ENCODE measurements at regions not wholly inside any gene's neighbourhood (a gene's known extent, or its start where the extent isn't known, plus 50 kb on each side); places are given as distances from the start of the nearest gene placed in this dataset.

DNA sequence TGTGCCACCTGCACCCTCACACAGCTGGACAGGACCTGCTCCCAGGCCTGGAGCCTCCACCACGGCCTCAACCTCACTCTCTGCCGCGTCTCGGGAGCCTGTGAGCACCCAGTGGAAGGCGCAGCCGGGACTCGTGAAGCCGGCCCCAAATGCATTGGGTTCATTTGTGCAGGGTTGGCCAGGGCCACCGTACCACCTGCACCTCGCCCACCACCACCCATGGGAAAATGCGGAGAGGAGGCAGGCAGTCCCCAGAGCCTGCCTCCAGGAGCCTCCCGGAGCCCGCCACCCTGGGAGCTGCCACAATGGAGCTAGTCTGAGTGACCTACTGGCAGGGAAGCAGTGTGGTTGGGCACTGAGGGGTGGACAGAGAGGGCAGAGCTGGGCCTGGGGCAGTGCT is 62.5 kb upstream of the HRH1 start:
- Histone ChIP-seq H3K4me1 (ENCODE audit: control insufficient read depth, insufficient read depth, low read length) (0 out of 2 replicates have a peak, but pooled peaks cover 2% of the 10 kb centered on the region), H3K9me3 (ENCODE audit: control insufficient read depth, insufficient read depth, low read depth, low read length) (no peaks in the 10 kb centered on the region), H3K36me3 (ENCODE audit: control insufficient read depth in 2 of 2, insufficient read depth in 1 of 2, low read length in 2 of 2) (no peaks in the 10 kb centered on the region), H3K27ac (ENCODE audit: extremely low read depth, low read depth, low read length) (no peak overlapping the region), H3K4me3 (ENCODE audit: low read depth, low read length) (no peak overlapping the region)
- TF ChIP-seq ZNF560 (tag by site-specific recombination; IDR thresholded peaks at IDR 0.05; ENCODE audit: borderline replicate concordance) (no peak), YY2 (tag by site-specific recombination; IDR thresholded peaks at IDR 0.05) (no peak), ZNF658 (tag by site-specific recombination; IDR thresholded peaks at IDR 0.05) (no peak), ZNF777 (tag by site-specific recombination; IDR thresholded peaks at IDR 0.05; ENCODE audit: borderline replicate concordance) (no peak), KLF9 (tag by site-specific recombination; IDR thresholded peaks at IDR 0.05; ENCODE audit: low read depth) (no peak), MEIS1 (CRISPR knock-in tag; IDR thresholded peaks at IDR 0.05; ENCODE audit: borderline replicate concordance) (no peak), ZNF544 (tag by site-specific recombination; IDR thresholded peaks at IDR 0.05) (no peak), ZNF354C (tag by site-specific recombination; IDR thresholded peaks at IDR 0.05; ENCODE audit: borderline replicate concordance, low read depth) (no peak), BCL11A (tag by site-specific recombination; IDR thresholded peaks at IDR 0.05; ENCODE audit: low read depth) (no peak), ZNF302 (tag by site-specific recombination; IDR thresholded peaks at IDR 0.05; ENCODE audit: low read depth) (no peak), ZNF558 (tag by site-specific recombination; IDR thresholded peaks at IDR 0.05) (no peak), MYNN (tag by site-specific recombination; IDR thresholded peaks at IDR 0.05; ENCODE audit: borderline replicate concordance) (no peak), ZBTB48 (tag by site-specific recombination; IDR thresholded peaks at IDR 0.05) (no peak), ZNF571 (tag by site-specific recombination; IDR thresholded peaks at IDR 0.05) (no peak), ZNF391 (tag by site-specific recombination; IDR thresholded peaks at IDR 0.05; ENCODE audit: borderline replicate concordance, low read depth) (no peak), ZNF202 (tag by site-specific recombination; IDR thresholded peaks at IDR 0.05; ENCODE audit: borderline replicate concordance) (no peak), ZNF10 (tag by site-specific recombination; IDR thresholded peaks at IDR 0.05) (no peak)
- TF ChIP-seq, protein P1, sequence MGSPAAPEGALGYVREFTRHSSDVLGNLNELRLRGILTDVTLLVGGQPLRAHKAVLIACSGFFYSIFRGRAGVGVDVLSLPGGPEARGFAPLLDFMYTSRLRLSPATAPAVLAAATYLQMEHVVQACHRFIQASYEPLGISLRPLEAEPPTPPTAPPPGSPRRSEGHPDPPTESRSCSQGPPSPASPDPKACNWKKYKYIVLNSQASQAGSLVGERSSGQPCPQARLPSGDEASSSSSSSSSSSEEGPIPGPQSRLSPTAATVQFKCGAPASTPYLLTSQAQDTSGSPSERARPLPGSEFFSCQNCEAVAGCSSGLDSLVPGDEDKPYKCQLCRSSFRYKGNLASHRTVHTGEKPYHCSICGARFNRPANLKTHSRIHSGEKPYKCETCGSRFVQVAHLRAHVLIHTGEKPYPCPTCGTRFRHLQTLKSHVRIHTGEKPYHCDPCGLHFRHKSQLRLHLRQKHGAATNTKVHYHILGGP (tag by site-specific recombination; IDR thresholded peaks at IDR 0.05), result no peak
- TF ChIP-seq, protein P2, sequence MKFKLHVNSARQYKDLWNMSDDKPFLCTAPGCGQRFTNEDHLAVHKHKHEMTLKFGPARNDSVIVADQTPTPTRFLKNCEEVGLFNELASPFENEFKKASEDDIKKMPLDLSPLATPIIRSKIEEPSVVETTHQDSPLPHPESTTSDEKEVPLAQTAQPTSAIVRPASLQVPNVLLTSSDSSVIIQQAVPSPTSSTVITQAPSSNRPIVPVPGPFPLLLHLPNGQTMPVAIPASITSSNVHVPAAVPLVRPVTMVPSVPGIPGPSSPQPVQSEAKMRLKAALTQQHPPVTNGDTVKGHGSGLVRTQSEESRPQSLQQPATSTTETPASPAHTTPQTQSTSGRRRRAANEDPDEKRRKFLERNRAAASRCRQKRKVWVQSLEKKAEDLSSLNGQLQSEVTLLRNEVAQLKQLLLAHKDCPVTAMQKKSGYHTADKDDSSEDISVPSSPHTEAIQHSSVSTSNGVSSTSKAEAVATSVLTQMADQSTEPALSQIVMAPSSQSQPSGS (tag by site-specific recombination; IDR thresholded peaks at IDR 0.05; ENCODE audit: low read depth), result no peak
- TF ChIP-seq, protein P3, sequence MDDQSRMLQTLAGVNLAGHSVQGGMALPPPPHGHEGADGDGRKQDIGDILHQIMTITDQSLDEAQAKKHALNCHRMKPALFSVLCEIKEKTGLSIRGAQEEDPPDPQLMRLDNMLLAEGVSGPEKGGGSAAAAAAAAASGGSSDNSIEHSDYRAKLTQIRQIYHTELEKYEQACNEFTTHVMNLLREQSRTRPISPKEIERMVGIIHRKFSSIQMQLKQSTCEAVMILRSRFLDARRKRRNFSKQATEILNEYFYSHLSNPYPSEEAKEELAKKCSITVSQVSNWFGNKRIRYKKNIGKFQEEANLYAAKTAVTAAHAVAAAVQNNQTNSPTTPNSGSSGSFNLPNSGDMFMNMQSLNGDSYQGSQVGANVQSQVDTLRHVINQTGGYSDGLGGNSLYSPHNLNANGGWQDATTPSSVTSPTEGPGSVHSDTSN (CRISPR knock-in tag; IDR thresholded peaks at IDR 0.05), result no peak
- ChIA-PET POLR2A (no interaction called here), CTCF (no interaction called here)

DNA sequence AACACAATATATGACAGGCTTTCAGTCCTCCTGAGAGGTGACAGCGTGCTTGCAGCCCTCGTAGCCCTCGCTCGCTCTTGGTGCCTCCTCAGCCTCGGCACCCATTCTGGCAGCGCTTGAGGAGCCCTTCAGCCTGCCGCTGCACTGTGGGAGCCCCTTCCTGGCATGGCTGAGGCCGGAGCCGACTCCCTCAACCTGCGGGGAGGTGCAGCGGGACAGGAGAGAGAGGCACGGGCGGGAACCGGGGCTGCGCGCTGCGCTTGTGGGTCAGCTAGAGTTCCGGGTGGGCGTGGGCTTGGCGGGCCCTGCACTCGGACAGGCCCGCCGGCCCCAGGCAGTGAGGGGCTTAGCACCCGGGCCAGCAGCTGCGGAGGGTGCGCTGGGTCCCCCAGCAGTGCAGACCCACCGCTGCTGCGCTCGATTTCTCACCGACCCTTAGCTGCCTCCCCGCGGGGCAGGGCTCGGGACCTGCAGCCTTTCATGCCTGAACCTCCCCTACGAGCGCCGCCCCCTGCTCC is 60.4 kb upstream of the HRH1 start:
- no peaks in the 10 kb centered on the region for H3K36me3 ChIP-seq (ENCODE audit: control insufficient read depth in 2 of 2, insufficient read depth in 1 of 2, low read length in 2 of 2)
- ChIA-PET CTCF (interaction anchor here (0.6 kb wide), 1 partner anchor 110 kb away, joined by 3 read pairs; no protein-coding TSS in a partner anchor), POLR2A (no interaction called here)
- H3K9me3 ChIP-seq (ENCODE audit: control insufficient read depth, insufficient read depth, low read depth, low read length), result no peaks in the 10 kb centered on the region
- H3K4me3 ChIP-seq (ENCODE audit: low read depth, low read length), result no peak overlapping the region
- no peak overlapping the region for H3K27ac ChIP-seq (ENCODE audit: extremely low read depth, low read depth, low read length)
- H3K4me1 ChIP-seq (ENCODE audit: control insufficient read depth, insufficient read depth, low read length), result 0 out of 2 replicates have a peak, but pooled peaks cover 2% of the 10 kb centered on the region
- TF ChIP-seq ZNF830 (tag by site-specific recombination; IDR thresholded peaks at IDR 0.05; ENCODE audit: low read depth) (no peak), ZBTB8A (tag by site-specific recombination; IDR thresholded peaks at IDR 0.05) (no peak), ZNF184 (tag by site-specific recombination; IDR thresholded peaks at IDR 0.05) (no peak), ZNF223 (tag by site-specific recombination; IDR thresholded peaks at IDR 0.05) (no peak), ZNF610 (tag by site-specific recombination; IDR thresholded peaks at IDR 0.05; ENCODE audit: borderline replicate concordance) (no peak), ZNF530 (tag by site-specific recombination; IDR thresholded peaks at IDR 0.05; ENCODE audit: low read depth) (no peak)
- TF ChIP-seq, protein P4, sequence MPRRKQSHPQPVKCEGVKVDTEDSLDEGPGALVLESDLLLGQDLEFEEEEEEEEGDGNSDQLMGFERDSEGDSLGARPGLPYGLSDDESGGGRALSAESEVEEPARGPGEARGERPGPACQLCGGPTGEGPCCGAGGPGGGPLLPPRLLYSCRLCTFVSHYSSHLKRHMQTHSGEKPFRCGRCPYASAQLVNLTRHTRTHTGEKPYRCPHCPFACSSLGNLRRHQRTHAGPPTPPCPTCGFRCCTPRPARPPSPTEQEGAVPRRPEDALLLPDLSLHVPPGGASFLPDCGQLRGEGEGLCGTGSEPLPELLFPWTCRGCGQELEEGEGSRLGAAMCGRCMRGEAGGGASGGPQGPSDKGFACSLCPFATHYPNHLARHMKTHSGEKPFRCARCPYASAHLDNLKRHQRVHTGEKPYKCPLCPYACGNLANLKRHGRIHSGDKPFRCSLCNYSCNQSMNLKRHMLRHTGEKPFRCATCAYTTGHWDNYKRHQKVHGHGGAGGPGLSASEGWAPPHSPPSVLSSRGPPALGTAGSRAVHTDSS (tag by site-specific recombination; IDR thresholded peaks at IDR 0.05), result no peak
- TF ChIP-seq, protein P5, sequence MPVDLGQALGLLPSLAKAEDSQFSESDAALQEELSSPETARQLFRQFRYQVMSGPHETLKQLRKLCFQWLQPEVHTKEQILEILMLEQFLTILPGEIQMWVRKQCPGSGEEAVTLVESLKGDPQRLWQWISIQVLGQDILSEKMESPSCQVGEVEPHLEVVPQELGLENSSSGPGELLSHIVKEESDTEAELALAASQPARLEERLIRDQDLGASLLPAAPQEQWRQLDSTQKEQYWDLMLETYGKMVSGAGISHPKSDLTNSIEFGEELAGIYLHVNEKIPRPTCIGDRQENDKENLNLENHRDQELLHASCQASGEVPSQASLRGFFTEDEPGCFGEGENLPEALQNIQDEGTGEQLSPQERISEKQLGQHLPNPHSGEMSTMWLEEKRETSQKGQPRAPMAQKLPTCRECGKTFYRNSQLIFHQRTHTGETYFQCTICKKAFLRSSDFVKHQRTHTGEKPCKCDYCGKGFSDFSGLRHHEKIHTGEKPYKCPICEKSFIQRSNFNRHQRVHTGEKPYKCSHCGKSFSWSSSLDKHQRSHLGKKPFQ (tag by site-specific recombination; IDR thresholded peaks at IDR 0.05), result no peak
- TF ChIP-seq, protein P6, sequence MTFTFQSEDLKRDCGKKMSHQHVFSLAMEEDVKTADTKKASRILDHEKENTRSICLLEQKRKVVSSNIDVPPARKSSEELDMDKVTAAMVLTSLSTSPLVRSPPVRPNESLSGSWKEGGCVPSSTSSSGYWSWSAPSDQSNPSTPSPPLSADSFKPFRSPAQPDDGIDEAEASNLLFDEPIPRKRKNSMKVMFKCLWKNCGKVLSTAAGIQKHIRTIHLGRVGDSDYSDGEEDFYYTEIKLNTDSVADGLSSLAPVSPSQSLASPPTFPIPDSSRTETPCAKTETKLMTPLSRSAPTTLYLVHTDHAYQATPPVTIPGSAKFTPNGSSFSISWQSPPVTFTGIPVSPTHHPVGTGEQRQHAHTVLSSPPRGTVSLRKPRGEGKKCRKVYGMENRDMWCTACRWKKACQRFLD (tag by site-specific recombination; IDR thresholded peaks at IDR 0.05), result no peak

All from HEK293 (cell line).